Hematopoietic multipotent progenitor cell treated with erythropoietin and hydrocortisone succinate and interleukin-3 and kit ligand, for 6 days (in vitro differentiated cells): ENCODE measurements at regions not wholly inside any gene's neighbourhood (a gene's known extent, or its start where the extent isn't known, plus 50 kb on each side); places are given as distances from the start of the nearest gene placed in this dataset.
"Not testable (repeated sequence)": the region's sequence is repeated elsewhere in the genome, so short reads cannot be mapped to it uniquely, and the experiment has no call there.

Experiments used
- DNase-seq: peaks from one replicate; pipeline ENCODE4 v3.0.0-alpha.2; 2015

GRCh38 chr7:106583706-106584690, 77.0 kb downstream of the CCDC71L start:
- DNase-seq: no peak

DNA sequence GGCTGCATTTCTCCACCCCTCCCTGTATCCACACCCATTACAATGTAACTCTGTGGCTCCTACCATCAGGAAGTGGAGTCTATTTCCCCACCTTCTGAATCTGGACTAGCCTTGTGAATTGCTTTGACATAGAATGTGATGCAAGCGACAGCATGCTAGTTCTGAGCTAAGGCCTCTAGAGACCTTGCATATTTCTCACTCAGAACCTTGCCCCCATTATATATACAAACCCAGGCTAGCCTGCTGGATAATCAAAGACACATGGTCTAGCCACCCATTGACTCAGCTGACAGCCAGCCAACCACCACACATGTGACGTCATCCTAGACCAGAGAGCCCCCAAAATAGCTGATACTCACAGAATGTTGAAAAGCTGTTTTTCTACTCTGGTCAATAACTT, 77.9 kb downstream of the CCDC71L start:
- DNase-seq: no peak

DNA sequence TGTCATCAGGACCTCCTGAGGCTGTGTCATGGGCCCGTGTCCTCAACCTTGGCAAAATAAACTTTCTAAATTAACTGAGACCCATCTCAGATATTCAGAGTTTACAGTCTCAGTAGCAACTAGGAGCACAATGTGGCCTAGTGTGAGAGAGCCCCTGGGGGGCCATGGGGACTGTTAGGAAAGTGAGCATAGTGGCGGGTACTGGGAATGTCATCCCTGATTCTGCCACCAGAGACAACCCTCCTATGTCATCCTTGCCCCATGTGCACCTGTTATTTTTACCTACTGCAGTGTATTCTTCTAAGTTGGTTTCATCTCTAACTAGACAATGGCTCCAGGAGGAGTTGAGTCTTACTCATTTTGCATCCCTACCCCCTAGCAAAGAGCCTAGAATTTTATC, 78.6 kb downstream of the CCDC71L start:
- DNase-seq: no peak

DNA sequence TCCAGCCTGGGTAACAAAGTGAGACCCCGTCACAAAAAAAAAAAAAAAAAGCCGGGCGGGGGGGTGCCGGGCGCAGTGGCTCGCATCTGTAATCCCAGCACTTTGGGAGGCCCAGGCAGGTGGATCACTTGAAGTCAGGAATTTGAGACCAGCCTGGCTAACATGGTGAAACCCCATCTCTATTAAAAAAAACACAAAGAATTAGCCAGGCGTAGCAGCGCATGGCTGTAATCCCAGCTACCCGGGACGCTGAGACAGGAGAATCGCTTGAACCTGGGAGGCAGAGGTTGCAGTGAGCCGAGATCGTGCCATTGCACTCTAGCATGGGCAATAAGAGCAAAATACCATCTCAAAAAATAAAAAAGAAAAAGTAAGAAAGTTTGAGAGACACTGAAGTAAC, 81.9 kb downstream of the CCDC71L start:
- DNase-seq: not testable (repeated sequence)

DNA sequence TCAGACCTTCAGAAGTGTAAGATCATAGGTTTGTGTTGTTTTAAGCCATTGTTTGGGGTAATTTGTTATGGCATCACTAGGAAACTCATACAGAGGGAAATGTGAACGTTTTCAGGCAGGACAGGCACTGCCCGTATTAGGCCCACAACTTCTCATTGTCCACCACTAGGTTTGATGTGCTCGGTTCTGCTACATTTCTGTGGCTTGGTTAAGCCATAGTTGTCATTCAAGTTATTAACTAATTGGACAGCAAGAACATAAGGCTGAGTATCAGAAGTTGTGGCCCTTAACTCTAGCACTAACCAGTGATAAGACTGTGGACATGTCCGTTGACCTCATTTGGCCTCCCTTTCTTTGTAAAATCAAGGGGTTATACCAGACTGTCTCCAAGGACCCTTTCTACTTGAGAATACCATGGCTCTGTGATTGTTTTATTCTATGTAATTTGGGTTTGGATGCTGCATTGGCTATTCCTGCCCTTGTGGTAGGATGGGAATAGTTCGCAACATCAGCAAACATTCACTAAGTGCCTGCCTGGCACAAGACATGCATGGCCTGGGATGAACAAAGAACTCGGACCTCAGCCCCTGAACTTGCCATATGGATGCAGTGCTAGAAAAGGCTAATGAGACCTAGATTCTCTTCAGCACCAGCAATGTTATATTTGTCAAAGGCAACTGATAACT, 85.7 kb downstream of the CCDC71L start:
- DNase-seq: no peak

DNA sequence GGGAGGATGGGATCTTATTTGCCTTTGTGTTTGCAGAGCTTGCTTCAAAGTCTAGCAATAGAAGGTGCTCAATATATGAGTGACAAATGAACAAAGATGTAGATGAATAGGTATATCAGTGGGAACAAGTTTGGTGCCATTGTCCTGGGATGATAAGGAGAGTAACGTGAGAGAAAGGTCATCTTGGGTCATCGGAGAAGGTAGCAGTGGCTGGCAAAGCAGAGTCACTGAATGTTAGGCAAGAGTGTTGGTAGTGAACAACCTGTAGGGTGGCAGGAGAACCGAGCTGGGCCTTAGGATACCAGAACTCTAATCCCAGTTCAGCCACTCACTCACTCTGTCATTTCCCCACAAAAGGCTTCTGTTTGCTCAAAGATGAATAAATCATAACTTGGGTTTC, 87.2 kb downstream of the CCDC71L start:
- DNase-seq: no peak

- no peak for DNase-seq
Observed at GRCh38 chr7:106573125-106573663, 87.8 kb downstream of the CCDC71L start.

GRCh38 chr7:106572394-106573124, 88.4 kb downstream of the CCDC71L start:
- no peak for DNase-seq

DNA sequence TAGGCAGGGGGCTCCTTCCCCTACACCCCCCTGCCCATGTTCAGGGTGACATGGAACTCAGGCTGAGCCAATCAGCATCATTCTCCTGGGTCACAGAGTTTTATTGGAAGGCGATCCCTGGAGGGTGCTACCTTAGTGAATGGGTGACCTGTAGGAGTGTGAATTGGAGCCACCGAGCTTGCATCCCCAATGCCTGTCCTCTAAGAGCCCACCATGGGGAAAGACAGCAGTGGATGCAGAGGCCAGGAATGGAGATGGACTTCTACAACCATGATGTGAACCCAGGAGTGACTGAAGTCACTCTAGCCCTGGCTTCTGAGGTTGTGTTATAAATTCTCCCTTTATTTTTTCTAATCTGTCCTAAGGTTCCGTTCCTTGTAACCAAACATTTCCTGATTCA, 89.4 kb downstream of the CCDC71L start:
- no peak for DNase-seq

- DNase-seq: peak; percentile 16
Observed at GRCh38 chr7:106570948-106571418, 90.0 kb downstream of the CCDC71L start.

GRCh38 chr7:106570146-106570545, 90.8 kb downstream of the CCDC71L start:
- DNase-seq: no peak

- no peak for DNase-seq
Observed at GRCh38 chr7:106569500-106569929, 91.4 kb downstream of the CCDC71L start.

DNA sequence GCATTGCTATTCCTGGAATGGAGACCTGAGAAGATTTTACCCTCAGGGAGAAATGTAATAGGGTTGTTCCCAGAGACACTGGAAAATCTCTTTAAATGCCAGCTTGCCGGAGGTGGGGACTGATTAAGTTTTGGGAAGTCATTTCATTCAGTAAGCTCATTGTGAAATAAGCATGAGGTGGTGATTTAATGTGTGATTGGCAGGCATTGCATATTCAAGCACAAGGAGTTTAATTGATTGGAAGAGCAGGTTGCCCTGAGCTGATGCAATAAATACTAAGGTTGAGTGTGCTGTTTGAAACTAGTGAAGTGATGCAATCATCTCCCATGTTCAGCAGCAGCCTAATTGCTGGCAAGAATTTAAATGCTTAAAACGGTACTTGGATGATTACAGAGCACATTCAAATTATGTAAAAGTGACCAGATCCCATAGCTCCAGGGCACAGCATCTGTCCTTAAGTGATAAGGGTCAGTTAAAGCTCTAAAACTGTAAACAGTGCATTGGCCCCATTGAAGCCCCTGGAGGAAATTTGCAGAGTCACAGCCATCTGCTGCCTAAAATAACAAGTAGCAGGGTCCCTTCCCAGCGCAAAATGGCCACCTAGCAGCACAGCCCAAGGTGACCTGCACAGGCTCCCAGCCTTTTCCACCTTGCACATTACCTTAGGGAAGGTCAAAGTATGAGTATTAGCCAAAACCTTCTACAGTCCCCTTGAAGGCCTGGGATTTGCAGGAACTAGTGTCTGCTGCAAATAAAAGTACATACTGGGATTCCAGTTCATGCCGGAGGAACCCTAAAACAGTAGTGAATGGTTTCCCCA, 92.1 kb downstream of the CCDC71L start:
- peak; percentile 93 for DNase-seq

GRCh38 chr7:106568002-106568679, 92.8 kb downstream of the CCDC71L start:
- DNase-seq: no peak

- not testable (repeated sequence) for DNase-seq
Observed at GRCh38 chr7:106567204-106568001, 93.6 kb downstream of the CCDC71L start.

DNA sequence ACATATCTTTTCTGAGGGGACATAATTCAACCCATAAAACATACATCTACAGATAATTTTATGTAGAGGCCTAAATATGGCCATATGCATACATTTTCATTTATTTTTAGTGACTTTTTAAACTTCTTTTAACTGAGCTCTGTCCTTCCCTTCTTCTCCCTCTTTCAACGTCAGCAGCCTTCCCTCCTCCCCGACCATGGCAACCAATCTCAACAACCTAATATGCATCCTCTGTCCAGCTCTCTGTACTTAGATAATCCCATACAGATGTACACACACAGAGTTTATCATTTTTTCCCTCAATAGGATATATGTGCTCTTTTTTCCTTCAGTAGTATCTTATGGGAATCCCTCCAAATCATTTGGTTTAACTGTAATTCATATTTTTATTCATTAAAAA, 94.3 kb downstream of the CCDC71L start:
- DNase-seq: no peak

DNA sequence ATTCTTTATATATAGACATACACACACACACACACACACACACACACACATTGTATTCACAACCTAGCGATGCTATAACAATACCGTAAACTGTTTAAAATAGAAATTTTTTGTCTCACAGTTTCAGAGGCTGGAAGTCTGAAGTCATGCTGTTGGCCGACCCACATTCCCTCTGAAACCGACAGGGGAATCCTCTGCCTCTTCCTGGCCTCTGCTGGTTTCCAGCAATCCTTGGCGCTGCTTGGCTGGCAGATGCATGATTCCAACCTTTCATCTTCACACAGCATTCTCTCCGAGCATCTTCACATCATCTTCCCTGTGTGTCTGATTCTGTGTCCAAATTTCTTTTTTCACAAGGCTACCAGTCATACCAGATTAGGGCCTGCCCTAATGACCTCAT, 94.8 kb downstream of the CCDC71L start:
- no peak for DNase-seq

- no peak for DNase-seq
Observed at GRCh38 chr7:106565428-106565827, 95.5 kb downstream of the CCDC71L start.

- DNase-seq: peak; percentile 44
Observed at GRCh38 chr7:106563466-106564150, 97.3 kb downstream of the CCDC71L start.
